AG20443 (cell line): ENCODE measurements at regions not wholly inside any gene's neighbourhood (a gene's known extent, or its start where the extent isn't known, plus 50 kb on each side); places are given as distances from the start of the nearest gene placed in this dataset.

Source experiments
- DNase-seq: peaks from one replicate; pipeline ENCODE4 v3.0.0; 2012; ENCODE audit warnings: low spot score, mixed read lengths

- no peak for DNase-seq
These were observed 98.5 kb upstream of the RAB6C start for GRCh38 chr2:129880971-129881370.

GRCh38 chr2:129881786-129882396 is 97.6 kb upstream of the RAB6C start:
- DNase-seq, result no peak

- no peak for DNase-seq
These were observed 97.0 kb upstream of the RAB6C start for GRCh38 chr2:129882476-129882875.

GRCh38 chr2:129883121-129883520 is 96.3 kb upstream of the RAB6C start:
- DNase-seq, result no peak

- no peak for DNase-seq
These were observed 95.2 kb upstream of the RAB6C start for GRCh38 chr2:129884221-129884786.

GRCh38 chr2:129885735-129886134 is 93.7 kb upstream of the RAB6C start:
- DNase-seq, result no peak

- DNase-seq, result no peak
These were observed 91.7 kb upstream of the RAB6C start for GRCh38 chr2:129887688-129888266.

- no peak for DNase-seq
These were observed 91.0 kb upstream of the RAB6C start for GRCh38 chr2:129888461-129888860.

GRCh38 chr2:129888896-129889295 is 90.6 kb upstream of the RAB6C start:
- no peak for DNase-seq

GRCh38 chr2:129891341-129892320 is 87.8 kb upstream of the RAB6C start:
- DNase-seq, result no peak

- no peak for DNase-seq
These were observed 87.1 kb upstream of the RAB6C start for GRCh38 chr2:129892360-129892759.

GRCh38 chr2:129892773-129893172 is 86.7 kb upstream of the RAB6C start:
- DNase-seq, result no peak

GRCh38 chr2:129893244-129893643 is 86.2 kb upstream of the RAB6C start:
- no peak for DNase-seq

- DNase-seq, result no peak
These were observed 84.8 kb upstream of the RAB6C start for GRCh38 chr2:129894616-129895015.

GRCh38 chr2:129895061-129895460 is 84.4 kb upstream of the RAB6C start:
- DNase-seq, result no peak

- DNase-seq, result no peak
These were observed 83.9 kb upstream of the RAB6C start for GRCh38 chr2:129895526-129896082.

- no peak for DNase-seq
These were observed 83.0 kb upstream of the RAB6C start for GRCh38 chr2:129896226-129897100.

GRCh38 chr2:129901754-129902415 is 77.6 kb upstream of the RAB6C start:
- DNase-seq, result no peak

GRCh38 chr2:129902731-129903585 is 76.5 kb upstream of the RAB6C start:
- DNase-seq, result no peak
